Endothelial cell of umbilical vein (primary cell): ENCODE measurements at regions not wholly inside any gene's neighbourhood (a gene's known extent, or its start where the extent isn't known, plus 50 kb on each side); places are given as distances from the start of the nearest gene placed in this dataset.

Experiments
- BruUV-seq: library from RNA; stranded (reverse); fragments of 400-500 nt; replicated peaks from 2 replicates; lab custom pipeline; 2021; lab: Mats Ljungman, UMichigan
- CTCF ChIA-PET: fragments of 300-600, 350-600 bp; sonication (Branson Sonifier 250); formaldehyde crosslinking; loops from one replicate; lab custom pipeline; 2021; ENCODE audit warnings: antibody characterized with exemption, inconsistent platforms; lab: Charles Lee
- POLR2A ChIA-PET: fragments of 300-600, 350-600 bp; sonication (Branson Sonifier 250); formaldehyde crosslinking; loops from one replicate; lab custom pipeline; 2021; ENCODE audit warnings: antibody characterized with exemption, inconsistent platforms; lab: Charles Lee
- DNase-seq: peaks from one replicate; pipeline ENCODE4 v3.0.0-alpha.2; 2011; ENCODE audit warnings: low read depth, low spot score
- FAIRE-seq: peaks from 2 replicates; lab custom pipeline; 2011; peaks lifted over from hg19 to GRCh38; lab: Jason Lieb, UNC
- H2AFZ ChIP-seq: 2 replicates; pipeline ENCODE4 v1.6.0; 2012; ENCODE audit warnings: low read depth, low read length, control low read depth, inconsistent platforms
- H3K27ac ChIP-seq: 2 replicates; pipeline ENCODE4 v1.5.1; 2011; ENCODE audit warnings: low read depth, mild to moderate bottlenecking, control low read depth, low read length, moderate library complexity; ENCODE audit not compliant: insufficient read depth
- H3K27me3 ChIP-seq, 2 experiments: 2 replicates each; pipeline versions ENCODE4 v1.6.0 to v1.6.1; 2011; ENCODE audit warnings: low read length in 2 of 2, mixed read lengths in 1 of 2; ENCODE audit not compliant: control insufficient read depth in 2 of 2, insufficient read depth in 2 of 2
- H3K36me3 ChIP-seq, 2 experiments: 2 replicates in 1 of 2; 3 replicates in 1 of 2; pipeline ENCODE4 v1.5.1; 2011; ENCODE audit warnings: low read length in 2 of 2, mild to moderate bottlenecking in 1 of 2, moderate library complexity in 1 of 2; ENCODE audit not compliant: control insufficient read depth in 2 of 2, insufficient read depth in 2 of 2; ENCODE audit errors: extremely low read depth in 1 of 2
- H3K4me1 ChIP-seq: 3 replicates; pipeline ENCODE4 v1.5.1; 2011; ENCODE audit warnings: mild to moderate bottlenecking, low read length; ENCODE audit not compliant: control insufficient read depth, insufficient read depth; ENCODE audit errors: extremely low read depth
- H3K4me2 ChIP-seq: 2 replicates; pipeline ENCODE4 v1.6.1; 2011; ENCODE audit warnings: low read length, control low read depth, mixed read lengths; ENCODE audit not compliant: insufficient read depth
- H3K4me3 ChIP-seq, 3 experiments: fragments of 200-600 bp in 1 of 3; sonication (generic), shearing (Covaris generic) in 1 of 3; replicated peaks in 1 of 3; 2 replicates each; pipeline ENCODE4 v1.5.1; 2011 to 2016; ENCODE audit warnings: control low read depth in 3 of 3, low read length in 3 of 3, mild to moderate bottlenecking in 2 of 3, inconsistent platforms in 1 of 3, low read depth in 1 of 3, moderate library complexity in 1 of 3; ENCODE audit not compliant: insufficient read depth in 1 of 3
- H3K79me2 ChIP-seq: 2 replicates; pipeline ENCODE4 v1.6.0; 2012; ENCODE audit warnings: low read length, inconsistent platforms; ENCODE audit not compliant: control insufficient read depth, insufficient read depth
- H3K9ac ChIP-seq: replicated peaks from 2 replicates; pipeline ENCODE3; 2011; ENCODE audit warnings: low read length, control low read depth; ENCODE audit not compliant: insufficient read depth; ENCODE audit errors: extremely low read depth
- H3K9me1 ChIP-seq: replicated peaks from 3 replicates; pipeline ENCODE4 v1.6.0; 2011; ENCODE audit warnings: mild to moderate bottlenecking, low read length; ENCODE audit not compliant: control insufficient read depth, insufficient read depth; ENCODE audit errors: extremely low read depth
- H3K9me3 ChIP-seq: replicated peaks from 2 replicates; pipeline ENCODE4 v1.5.1; 2012; ENCODE audit warnings: low read length, inconsistent platforms; ENCODE audit not compliant: control insufficient read depth, insufficient read depth
- H4K20me1 ChIP-seq: replicated peaks from 2 replicates; pipeline ENCODE3; 2011; ENCODE audit warnings: mild to moderate bottlenecking, low read length; ENCODE audit not compliant: control insufficient read depth, insufficient read depth; ENCODE audit errors: extremely low read depth
- EZH2 ChIP-seq: IDR thresholded peaks from 2 replicates; pipeline ENCODE4 v1.6.1; 2012; ENCODE audit warnings: borderline replicate concordance, low read depth, mild to moderate bottlenecking, moderate library complexity, low read length, inconsistent platforms; ENCODE audit not compliant: severe bottlenecking
- FOS ChIP-seq: IDR thresholded peaks from 2 replicates; pipeline ENCODE4 v1.6.1; 2011; ENCODE audit warnings: mild to moderate bottlenecking, low read length, moderate library complexity, borderline replicate concordance; ENCODE audit not compliant: insufficient read depth
- GATA2 ChIP-seq: IDR thresholded peaks from 2 replicates; pipeline ENCODE4 v1.7.0; 2011; ENCODE audit warnings: low read depth, mild to moderate bottlenecking, moderate library complexity, mixed read lengths, low read length; ENCODE audit not compliant: insufficient read length, insufficient read depth
- JUN ChIP-seq: IDR thresholded peaks from 2 replicates; pipeline ENCODE4 v1.6.1; 2011; ENCODE audit warnings: borderline replicate concordance, low read depth; ENCODE audit not compliant: insufficient read length, insufficient read depth
- MYC ChIP-seq: IDR thresholded peaks from one replicate; pipeline ENCODE4 v1.6.1; 2011; ENCODE audit warnings: mild to moderate bottlenecking, low read depth, low read length
- POLR2A ChIP-seq: IDR thresholded peaks from 2 replicates; pipeline ENCODE4 v1.6.1; 2012; ENCODE audit warnings: low read depth, mild to moderate bottlenecking, control low read depth, low read length
- POLR2AphosphoS5 ChIP-seq: IDR thresholded peaks from 2 replicates; pipeline ENCODE4 v1.6.1; 2012; ENCODE audit warnings: low read depth, mild to moderate bottlenecking, control low read depth, low read length, moderate library complexity; ENCODE audit not compliant: insufficient read depth
- dilution Hi-C: fragments of 300-500 bp; cut with MboI; formaldehyde crosslinking; loops from one replicate; pipeline ENCODE4 v1.15.0; 2019; ENCODE audit warnings: low sequenced_read_pairs; ENCODE audit not compliant: extremely low pct_ligation_motif_present
- intact Hi-C: fragments of 100-400 bp; cut with micrococcal nuclease; formaldehyde crosslinking; loops from one replicate; pipeline ENCODE4 v1.10.0; 2022
- TF ChIP-seq, protein P1 (sequence below): IDR thresholded peaks from 2 replicates; pipeline ENCODE4 v1.6.1; 2011; ENCODE audit not compliant: insufficient read depth, insufficient read length
- TF ChIP-seq, protein P2 (sequence below), 2 donors: IDR thresholded peaks; 1 replicate in 1 of 2; 2 replicates in 1 of 2; pipeline ENCODE4 v1.5.1; 2011; ENCODE audit warnings: low read length in 2 of 2, mild to moderate bottlenecking in 2 of 2, moderate library complexity in 2 of 2, control low read depth in 1 of 2, inconsistent platforms in 1 of 2, low read depth in 1 of 2; ENCODE audit not compliant: insufficient read depth in 1 of 2; ENCODE audit errors: extremely low read depth in 1 of 2

DNA sequence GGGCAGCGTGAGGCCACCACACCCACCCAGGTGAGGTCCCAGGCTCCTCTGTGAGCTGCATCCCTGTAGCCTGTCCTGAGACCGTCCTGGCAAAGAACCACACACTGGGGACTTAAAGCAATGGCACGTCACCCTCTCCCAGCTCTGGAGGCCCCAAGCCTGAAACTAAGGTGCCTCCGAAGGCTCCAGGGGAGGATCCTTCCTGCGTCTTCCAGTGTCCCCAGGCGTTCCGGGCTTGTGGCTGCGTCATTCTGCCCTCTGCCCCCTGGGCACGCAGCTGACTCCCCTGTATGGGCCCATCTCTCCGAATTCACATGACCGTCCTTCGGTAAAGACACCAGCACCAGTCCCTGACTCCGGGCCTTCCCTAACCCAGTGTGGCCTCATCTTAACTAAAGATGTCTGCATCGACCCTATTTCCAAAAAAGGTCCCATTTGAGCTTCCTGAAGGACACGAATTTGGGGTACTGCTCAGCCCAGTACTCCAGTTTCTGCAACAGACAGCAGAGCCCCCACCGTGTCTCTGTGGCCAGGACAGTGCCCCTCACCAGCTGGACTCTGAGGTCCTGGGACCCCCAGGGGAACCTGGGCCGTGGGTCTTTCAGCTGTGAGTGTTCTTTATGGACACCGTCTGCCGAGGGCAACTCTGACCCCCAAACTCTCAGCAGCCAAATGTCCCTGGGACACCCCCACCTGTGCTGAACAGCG is 75.2 kb upstream of the CTDP1 start:
- Histone ChIP-seq H3K9me3 (no peaks in the 10 kb centered on the region), H3K27ac (no peak overlapping the region), H3K4me3 (no peak overlapping the region), H3K4me1 (no peaks in the 10 kb centered on the region), H3K9me1 (no peaks in the 10 kb centered on the region), H3K36me3 (no peaks in the 10 kb centered on the region), H4K20me1 (no peaks in the 10 kb centered on the region), H3K9ac (no peak overlapping the region), H3K4me2 (no peak overlapping the region), H3K79me2 (no peaks in the 10 kb centered on the region), H2AFZ (no peak overlapping the region), H3K27me3 (no peaks in the 10 kb centered on the region)
- intact Hi-C loops: no loop called here
- ChIA-PET POLR2A (no interaction called here), CTCF (no interaction called here)
- DNase-seq (no peak), FAIRE-seq (no peak)
- BruUV-seq: no TSS peak
- dilution Hi-C loops: no loop called here
- no peak for TF ChIP-seq FOS
- TF ChIP-seq MYC: no peak

DNA sequence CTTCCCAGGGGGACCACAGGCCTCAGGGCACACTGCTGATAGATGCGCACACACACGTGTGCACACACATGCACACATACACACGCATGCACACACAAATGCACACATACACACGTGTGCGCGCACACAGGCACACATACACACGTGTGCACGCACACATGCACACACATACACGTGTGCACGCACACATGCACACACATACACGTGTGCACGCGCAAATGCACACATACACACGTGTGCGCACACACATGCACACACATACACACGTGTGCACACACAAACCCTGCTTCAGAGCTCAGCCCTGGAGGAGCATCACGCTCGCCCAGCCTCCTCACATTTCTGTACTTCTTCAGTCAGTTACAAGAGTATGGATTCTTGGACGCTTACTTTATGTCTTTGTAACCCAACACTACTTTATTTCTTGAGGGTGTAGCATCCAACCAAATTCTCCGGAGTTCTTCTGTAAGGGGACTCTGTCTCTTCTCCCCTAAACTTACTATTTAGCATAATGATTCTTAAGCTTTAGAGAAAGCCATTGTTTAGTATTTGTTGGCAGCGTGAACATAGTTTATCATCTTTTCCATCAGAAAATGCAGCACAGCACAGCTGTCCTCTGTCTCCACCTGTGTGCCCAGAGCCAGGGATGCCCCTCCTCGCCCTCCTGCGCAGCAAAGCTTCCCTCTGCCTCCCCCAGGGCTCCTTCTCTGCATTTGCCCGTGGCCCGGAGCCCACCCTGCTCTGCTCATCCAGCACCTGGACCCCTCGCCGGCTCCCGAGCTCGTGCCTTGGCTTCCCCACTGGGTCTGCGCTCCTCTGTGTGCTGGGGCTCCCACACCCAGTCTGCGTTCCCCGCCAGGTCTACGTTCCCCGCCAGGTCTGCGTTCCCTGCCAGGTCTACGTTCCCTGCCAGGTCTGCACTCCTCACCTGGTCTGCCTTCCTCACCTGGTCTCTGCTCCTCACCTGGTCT is 74.4 kb upstream of the CTDP1 start:
- dilution Hi-C loops: no loop called here
- TF ChIP-seq FOS: no peak
- TF ChIP-seq, protein P1, sequence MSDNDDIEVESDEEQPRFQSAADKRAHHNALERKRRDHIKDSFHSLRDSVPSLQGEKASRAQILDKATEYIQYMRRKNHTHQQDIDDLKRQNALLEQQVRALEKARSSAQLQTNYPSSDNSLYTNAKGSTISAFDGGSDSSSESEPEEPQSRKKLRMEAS: no peak
- TF ChIP-seq JUN: no peak
- TF ChIP-seq GATA2: no peak
- TF ChIP-seq, protein P2, sequence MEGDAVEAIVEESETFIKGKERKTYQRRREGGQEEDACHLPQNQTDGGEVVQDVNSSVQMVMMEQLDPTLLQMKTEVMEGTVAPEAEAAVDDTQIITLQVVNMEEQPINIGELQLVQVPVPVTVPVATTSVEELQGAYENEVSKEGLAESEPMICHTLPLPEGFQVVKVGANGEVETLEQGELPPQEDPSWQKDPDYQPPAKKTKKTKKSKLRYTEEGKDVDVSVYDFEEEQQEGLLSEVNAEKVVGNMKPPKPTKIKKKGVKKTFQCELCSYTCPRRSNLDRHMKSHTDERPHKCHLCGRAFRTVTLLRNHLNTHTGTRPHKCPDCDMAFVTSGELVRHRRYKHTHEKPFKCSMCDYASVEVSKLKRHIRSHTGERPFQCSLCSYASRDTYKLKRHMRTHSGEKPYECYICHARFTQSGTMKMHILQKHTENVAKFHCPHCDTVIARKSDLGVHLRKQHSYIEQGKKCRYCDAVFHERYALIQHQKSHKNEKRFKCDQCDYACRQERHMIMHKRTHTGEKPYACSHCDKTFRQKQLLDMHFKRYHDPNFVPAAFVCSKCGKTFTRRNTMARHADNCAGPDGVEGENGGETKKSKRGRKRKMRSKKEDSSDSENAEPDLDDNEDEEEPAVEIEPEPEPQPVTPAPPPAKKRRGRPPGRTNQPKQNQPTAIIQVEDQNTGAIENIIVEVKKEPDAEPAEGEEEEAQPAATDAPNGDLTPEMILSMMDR (IDR thresholded peaks at IDR 0.05; ENCODE audit: extremely low read depth in 1 of 2, insufficient read depth in 1 of 2, low read depth in 1 of 2, low read length in 2 of 2): no peak
- TF ChIP-seq MYC: no peak
- no peak for TF ChIP-seq EZH2
- TF ChIP-seq POLR2AphosphoS5: no peak
- TF ChIP-seq POLR2A: no peak
- intact Hi-C loops: no loop called here

More for the DNA sequence above, 74.4 kb upstream of the CTDP1 start:
- no peaks in the 10 kb centered on the region for H3K4me1 ChIP-seq
- DNase-seq (no peak), FAIRE-seq (no peak)
- no peaks in the 10 kb centered on the region for H3K9me1 ChIP-seq
- no peak overlapping the region for H3K4me3 ChIP-seq
- H3K27me3 ChIP-seq: no peaks in the 10 kb centered on the region
- ChIA-PET POLR2A (no interaction called here), CTCF (no interaction called here)
- no peaks in the 10 kb centered on the region for H3K79me2 ChIP-seq
- no peak overlapping the region for H3K9ac ChIP-seq
- no TSS peak for BruUV-seq
- no peak overlapping the region for H2AFZ ChIP-seq
- no peaks in the 10 kb centered on the region for H3K36me3 ChIP-seq
- H3K27ac ChIP-seq: no peak overlapping the region
- H3K4me2 ChIP-seq: no peak overlapping the region
- H3K9me3 ChIP-seq: no peaks in the 10 kb centered on the region
- no peaks in the 10 kb centered on the region for H4K20me1 ChIP-seq
